HEK293T (cell line): ENCODE measurements at regions not wholly inside any gene's neighbourhood (a gene's known extent, or its start where the extent isn't known, plus 50 kb on each side); places are given as distances from the start of the nearest gene placed in this dataset.
"Not testable (repeated sequence)": the region's sequence is repeated elsewhere in the genome, so short reads cannot be mapped to it uniquely, and the experiment has no call there.

Source experiments
- BHLHE40 ChIP-seq: fragments of 450-650 bp; IDR thresholded peaks from 2 replicates; pipeline ENCODE4 v1.6.1; 2016; ENCODE audit warnings: mild to moderate bottlenecking, moderate library complexity, borderline replicate concordance
- CTBP1 ChIP-seq: fragments of 450-650 bp; IDR thresholded peaks from 2 replicates; pipeline ENCODE4 v1.6.1; 2016; ENCODE audit warnings: borderline replicate concordance
- ELF4 ChIP-seq: fragments of 450-650 bp; IDR thresholded peaks from 2 replicates; pipeline ENCODE4 v1.6.1; 2017; ENCODE audit warnings: antibody characterized with exemption
- FOXA1 ChIP-seq: fragments of 450-650 bp; IDR thresholded peaks from 2 replicates; pipeline ENCODE4 v1.6.1; 2016; ENCODE audit warnings: mild to moderate bottlenecking
- FOXK2 ChIP-seq: fragments of 450-650 bp; IDR thresholded peaks from 2 replicates; pipeline ENCODE4 v1.6.1; 2016; ENCODE audit warnings: mild to moderate bottlenecking
- FOXM1 ChIP-seq: fragments of 450-650 bp; IDR thresholded peaks from 2 replicates; pipeline ENCODE4 v1.6.1; 2017; ENCODE audit warnings: mild to moderate bottlenecking, borderline replicate concordance
- HDGF ChIP-seq: fragments of 450-650 bp; IDR thresholded peaks from 2 replicates; pipeline ENCODE4 v1.6.1; 2017; ENCODE audit warnings: antibody characterized with exemption, borderline replicate concordance
- L3MBTL2 ChIP-seq: fragments of 450-650 bp; conservative IDR thresholded peaks from 2 replicates; pipeline ENCODE4 v1.6.1; 2016; ENCODE audit warnings: mild to moderate bottlenecking
- LEF1 ChIP-seq: fragments of 450-650 bp; IDR thresholded peaks from 2 replicates; pipeline ENCODE4 v1.6.1; 2017; ENCODE audit warnings: mild to moderate bottlenecking, borderline replicate concordance
- NFRKB ChIP-seq: fragments of 450-650 bp; IDR thresholded peaks from 2 replicates; pipeline ENCODE4 v1.6.1; 2016; ENCODE audit warnings: mild to moderate bottlenecking, moderate library complexity
- SP1 ChIP-seq: fragments of 450-650 bp; IDR thresholded peaks from 2 replicates; pipeline ENCODE4 v1.6.1; 2017
- SUZ12 ChIP-seq: fragments of 450-650 bp; IDR thresholded peaks from 2 replicates; pipeline ENCODE4 v1.6.1; 2016; ENCODE audit warnings: mild to moderate bottlenecking
- TARDBP ChIP-seq: fragments of 450-650 bp; IDR thresholded peaks from 2 replicates; pipeline ENCODE4 v1.6.1; 2016
- ZNF384 ChIP-seq: fragments of 450-650 bp; IDR thresholded peaks from 2 replicates; pipeline ENCODE4 v1.6.1; 2016

DNA sequence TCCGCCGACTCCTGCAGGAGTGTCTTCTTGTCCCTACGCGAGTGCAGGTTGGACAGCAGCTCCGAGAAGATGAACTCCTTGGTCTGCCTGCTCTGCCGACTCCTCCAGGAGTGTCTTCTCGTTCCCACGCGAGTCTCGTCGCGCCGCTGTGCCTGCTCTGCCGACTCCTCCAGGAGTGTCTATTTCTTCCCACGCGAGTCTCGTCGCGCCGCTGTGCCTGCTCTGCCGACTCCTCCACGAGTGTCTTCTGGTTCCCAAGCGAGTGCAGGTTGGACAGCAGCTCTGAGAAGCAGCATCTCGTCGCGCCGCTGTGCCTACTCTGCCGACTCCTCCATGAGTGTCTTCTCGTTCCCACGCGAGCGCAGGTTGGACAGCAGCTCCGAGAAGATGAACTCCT, 66.6 kb upstream of the LYSMD4 start:
- TF ChIP-seq SP1, BHLHE40, HDGF, ZNF384, SUZ12, LEF1, FOXK2, FOXA1, NFRKB, FOXM1, TARDBP, CTBP1, ELF4, L3MBTL2: not testable (repeated sequence)
